IPS-20b (cell line): ENCODE measurements at regions not wholly inside any gene's neighbourhood (a gene's known extent, or its start where the extent isn't known, plus 50 kb on each side); places are given as distances from the start of the nearest gene placed in this dataset.

ENCODE experiments used
- H3K27ac ChIP-seq: one replicate; pipeline ENCODE4 v1.5.1; 2013; ENCODE audit warnings: low read length
- H3K27me3 ChIP-seq: 2 replicates; pipeline ENCODE4 v1.6.1; 2013; ENCODE audit warnings: mild to moderate bottlenecking, low read length, inconsistent platforms; ENCODE audit not compliant: insufficient read depth
- H3K36me3 ChIP-seq: 2 replicates; pipeline ENCODE4 v1.6.1; 2013; ENCODE audit warnings: low read depth, mild to moderate bottlenecking, inconsistent platforms, low read length, moderate library complexity; ENCODE audit not compliant: insufficient read depth
- H3K4me1 ChIP-seq: 2 replicates; pipeline ENCODE4 v1.6.1; 2013; ENCODE audit warnings: mild to moderate bottlenecking, control low read depth, inconsistent platforms, low read length, moderate library complexity; ENCODE audit not compliant: insufficient read depth
- H3K4me3 ChIP-seq: 2 replicates; pipeline ENCODE4 v1.5.1; 2013; ENCODE audit warnings: mild to moderate bottlenecking, low read length, inconsistent platforms
- H3K9ac ChIP-seq: 2 replicates; pipeline ENCODE4 v1.6.1; 2013; ENCODE audit warnings: low read depth, mild to moderate bottlenecking, inconsistent platforms, low read length, moderate library complexity
- H3K9me3 ChIP-seq: 2 replicates; pipeline ENCODE4 v1.6.1; 2013; ENCODE audit warnings: mild to moderate bottlenecking, low read depth, low read length, inconsistent platforms; ENCODE audit not compliant: insufficient read depth

DNA sequence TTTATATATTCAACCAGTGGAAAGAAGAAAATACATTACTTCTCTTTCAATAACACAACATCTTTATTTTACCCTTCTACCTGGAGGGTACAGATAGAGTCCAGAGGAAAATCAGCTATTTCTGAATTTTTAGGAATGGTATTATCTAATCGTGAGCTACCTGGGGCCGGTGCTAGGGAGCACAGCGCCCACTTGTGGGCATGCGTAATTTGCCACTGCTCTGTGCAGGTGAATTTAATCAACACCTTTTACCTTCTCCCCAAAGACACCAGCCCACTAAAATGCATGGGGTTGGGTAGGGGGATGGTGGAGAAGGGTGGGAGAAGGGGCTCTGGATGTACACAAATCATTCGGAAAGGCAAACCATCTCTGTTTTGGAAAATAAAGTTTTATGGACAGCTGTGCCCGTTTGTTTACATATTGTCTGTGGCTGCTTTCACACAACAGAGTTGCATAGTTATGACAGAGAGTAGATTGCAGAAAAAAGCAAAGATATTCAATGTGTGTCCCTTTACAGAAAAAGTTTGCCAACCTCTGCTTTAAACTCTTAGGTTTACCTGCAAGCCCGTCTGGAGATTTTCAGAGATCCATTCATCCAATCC, 51.5 kb upstream of the DCC start:
- H3K27me3 ChIP-seq: no peaks in the 10 kb centered on the region
- no peaks in the 10 kb centered on the region for H3K9me3 ChIP-seq
- no peaks in the 10 kb centered on the region for H3K36me3 ChIP-seq
- peaks cover 18% of the 10 kb centered on the region; the same call in 1 of the 2 replicates for H3K4me1 ChIP-seq
- H3K27ac ChIP-seq: no peak overlapping the region
- H3K9ac ChIP-seq: no peak overlapping the region
- H3K4me3 ChIP-seq: no peak overlapping the region

DNA sequence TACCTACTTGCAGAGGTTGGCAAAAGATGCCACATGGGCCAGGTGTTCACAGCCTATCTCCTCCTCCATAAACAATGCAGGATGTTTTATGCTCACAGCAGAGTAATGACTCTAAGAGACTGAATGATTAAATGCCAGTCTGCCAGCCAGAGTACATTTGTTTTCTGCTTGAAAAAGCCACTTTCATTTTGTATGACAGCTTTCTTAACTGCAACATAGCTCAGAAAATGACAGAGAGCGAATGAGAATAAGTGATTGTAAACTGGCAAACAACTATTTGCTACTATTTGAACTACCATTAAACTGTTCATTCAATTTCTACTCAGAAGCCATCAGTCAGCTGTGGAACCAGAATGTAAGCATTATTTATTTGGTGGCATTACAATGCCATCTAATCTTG, 50.6 kb upstream of the DCC start:
- no peak overlapping the region for H3K4me3 ChIP-seq
- H3K4me1 ChIP-seq: peaks cover 18% of the 10 kb centered on the region; the same call in 1 of the 2 replicates
- no peak overlapping the region for H3K27ac ChIP-seq
- H3K36me3 ChIP-seq: no peaks in the 10 kb centered on the region
- no peak overlapping the region for H3K9ac ChIP-seq
- no peaks in the 10 kb centered on the region for H3K27me3 ChIP-seq
- H3K9me3 ChIP-seq: no peaks in the 10 kb centered on the region
